SU-DHL-6 (cell line): ENCODE measurements at regions not wholly inside any gene's neighbourhood (a gene's known extent, or its start where the extent isn't known, plus 50 kb on each side); places are given as distances from the start of the nearest gene placed in this dataset.

Experiments
- CTCF ChIP-seq: fragments of 200-600 bp; sonication (generic); IDR thresholded peaks from one replicate; pipeline ENCODE4 v1.5.1; 2017; ENCODE audit warnings: antibody characterized with exemption, mild to moderate bottlenecking, low read length, moderate library complexity; ENCODE audit not compliant: insufficient read depth, poor library complexity, severe bottlenecking
- EZH2phosphoT487 ChIP-seq: fragments of 200-600 bp; sonication (generic), shearing (Covaris generic); conservative IDR thresholded peaks from 2 replicates; pipeline ENCODE4 v1.6.1; 2018; ENCODE audit warnings: mild to moderate bottlenecking, antibody characterized with exemption, low read length, moderate library complexity, mixed read lengths

- TF ChIP-seq EZH2phosphoT487 (no peak), CTCF (no peak)
Measured at GRCh38 chr6:147911057-147911456, 402.6 kb downstream of the SAMD5 start.
